Esophagus squamous epithelium (tissue), 4 donors: ENCODE measurements at regions not wholly inside any gene's neighbourhood (a gene's known extent, or its start where the extent isn't known, plus 50 kb on each side); places are given as distances from the start of the nearest gene placed in this dataset.

Experiments used
- CTCF ChIP-seq, 6 experiments: fragments of 450-650 bp in 4 of 6; fragments of 200-600 bp in 2 of 6; sonication (generic) in 2 of 6; IDR thresholded peaks; one replicate each; pipeline ENCODE4 v1.5.1; 2016 to 2019; ENCODE audit warnings: antibody characterized with exemption in 6 of 6, mild to moderate bottlenecking in 4 of 6, moderate library complexity in 4 of 6
- POLR2A ChIP-seq, 4 donors: fragments of 450-650 bp; IDR thresholded peaks; one replicate each; pipeline ENCODE4 v1.6.1; 2017; ENCODE audit warnings: antibody characterized with exemption in 4 of 4, mild to moderate bottlenecking in 4 of 4, moderate library complexity in 3 of 4

GRCh38 chr9:89885156-89885555 is 280.3 kb downstream of the GADD45G start:
- TF ChIP-seq CTCF (IDR thresholded peaks at IDR 0.05) (no peak), POLR2A (IDR thresholded peaks at IDR 0.05) (no peak)
